OCI-LY1 (cell line): ENCODE measurements at regions not wholly inside any gene's neighbourhood (a gene's known extent, or its start where the extent isn't known, plus 50 kb on each side); places are given as distances from the start of the nearest gene placed in this dataset.

ENCODE experiments used
- H2AFZ ChIP-seq: fragments of 200-600 bp; sonication (generic), shearing (Covaris generic); 2 replicates; pipeline ENCODE4 v1.6.0; 2014; ENCODE audit warnings: antibody characterized with exemption, mild to moderate bottlenecking, low read length
- H3F3A ChIP-seq: fragments of 200-600 bp; sonication (generic), shearing (Covaris generic); 2 replicates; pipeline ENCODE4 v1.6.0; 2014; ENCODE audit warnings: mild to moderate bottlenecking, antibody characterized with exemption, low read length, moderate library complexity; ENCODE audit not compliant: insufficient read depth
- H3K27ac ChIP-seq: fragments of 200-600 bp; sonication (generic); 2 replicates; pipeline ENCODE4 v1.5.1; 2014; ENCODE audit warnings: low read length, mixed run types, mild to moderate bottlenecking, low read depth; ENCODE audit not compliant: poor library complexity, severe bottlenecking
- H3K27me3 ChIP-seq: fragments of 200-600 bp; sonication (generic); 2 replicates; pipeline ENCODE4 v1.6.0; 2014; ENCODE audit warnings: antibody characterized with exemption, mild to moderate bottlenecking, low read length, moderate library complexity; ENCODE audit not compliant: insufficient read depth
- H3K36me3 ChIP-seq: fragments of 200-600 bp; sonication (generic); 2 replicates; pipeline ENCODE4 v1.6.1; 2014; ENCODE audit warnings: mild to moderate bottlenecking, antibody characterized with exemption, low read length, moderate library complexity, mixed read lengths; ENCODE audit not compliant: insufficient read depth
- H3K4me1 ChIP-seq: fragments of 200-600 bp; sonication (generic); 2 replicates; pipeline ENCODE4 v1.5.1; 2014; ENCODE audit warnings: mild to moderate bottlenecking, low read length, moderate library complexity; ENCODE audit not compliant: insufficient read depth, severe bottlenecking
- H3K4me2 ChIP-seq: fragments of 200-600 bp; sonication (generic), shearing (Covaris generic); 2 replicates; pipeline ENCODE4 v1.6.1; 2014; ENCODE audit warnings: low read length
- H3K4me3 ChIP-seq: fragments of 200-600 bp; sonication (generic); 2 replicates; pipeline ENCODE4 v1.5.1; 2014; ENCODE audit warnings: low read length, low read depth, mild to moderate bottlenecking, mixed read lengths; ENCODE audit not compliant: poor library complexity, severe bottlenecking
- H3K79me2 ChIP-seq: fragments of 200-600 bp; shearing (Covaris generic); 2 replicates; pipeline ENCODE4 v1.6.1; 2016; ENCODE audit warnings: mixed run types, low read length, mixed read lengths; ENCODE audit not compliant: insufficient read depth
- H3K9ac ChIP-seq: fragments of 200-600 bp; sonication (generic), shearing (Covaris generic); 2 replicates; pipeline ENCODE4 v1.6.1; 2014; ENCODE audit warnings: mild to moderate bottlenecking, low read length, mixed read lengths
- H3K9me2 ChIP-seq: fragments of 200-600 bp; sonication (generic), shearing (Covaris generic); 2 replicates; pipeline ENCODE4 v1.6.1; 2014; ENCODE audit warnings: low read depth, mild to moderate bottlenecking, low read length, mixed read lengths
- H3K9me3 ChIP-seq: fragments of 200-600 bp; shearing (Covaris generic); 2 replicates; pipeline ENCODE4 v1.6.1; 2014; ENCODE audit warnings: low read length, mixed read lengths
- H4K20me1 ChIP-seq: fragments of 200-600 bp; sonication (generic), shearing (Covaris generic); 2 replicates; pipeline ENCODE4 v1.6.0; 2016; ENCODE audit warnings: mild to moderate bottlenecking, low read length; ENCODE audit not compliant: insufficient read depth
- EZH2 ChIP-seq: fragments of 200-600 bp; sonication (generic), shearing (Covaris generic); IDR thresholded peaks from 2 replicates; pipeline ENCODE4 v1.8.0; 2017; ENCODE audit warnings: borderline replicate concordance, mixed run types, mild to moderate bottlenecking, antibody characterized with exemption, low read length, moderate library complexity, mixed read lengths
- TF ChIP-seq, protein P1 (sequence below): fragments of 200-600 bp; sonication (generic), shearing (Covaris generic); IDR thresholded peaks from 2 replicates; pipeline ENCODE4 v1.5.1; 2017; ENCODE audit warnings: mild to moderate bottlenecking, antibody characterized with exemption, low read length, moderate library complexity, mixed read lengths

DNA sequence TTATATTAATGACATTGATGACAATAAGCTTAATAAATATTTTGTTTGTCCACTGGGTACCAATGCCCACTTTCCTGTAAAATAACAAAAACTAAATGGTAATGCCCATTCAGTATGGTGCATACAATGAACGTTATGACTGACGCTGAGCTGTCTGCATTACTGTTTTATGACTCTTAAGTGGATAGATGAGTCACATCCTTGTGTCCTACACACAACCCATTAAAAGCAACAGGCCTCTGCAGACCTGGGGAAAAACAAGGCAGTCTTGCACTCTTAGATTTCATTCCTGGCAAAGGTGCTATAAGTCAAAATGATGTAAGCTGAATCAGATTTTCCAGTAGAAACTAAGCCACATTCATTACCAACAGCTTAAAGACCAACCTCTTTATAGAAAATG lies 176.3 kb upstream of the TMEM45B start:
- Histone ChIP-seq H3F3A (no peaks in the 10 kb centered on the region), H3K27me3 (no peaks in the 10 kb centered on the region), H3K27ac (no peak overlapping the region), H3K4me3 (no peak overlapping the region), H3K36me3 (no peaks in the 10 kb centered on the region), H2AFZ (no peak overlapping the region), H3K79me2 (no peaks in the 10 kb centered on the region), H3K9me3 (no peaks in the 10 kb centered on the region), H3K4me1 (no peaks in the 10 kb centered on the region), H4K20me1 (no peaks in the 10 kb centered on the region), H3K9me2 (no peaks in the 10 kb centered on the region), H3K4me2 (no peak overlapping the region), H3K9ac (no peak overlapping the region)
- TF ChIP-seq, protein P1, sequence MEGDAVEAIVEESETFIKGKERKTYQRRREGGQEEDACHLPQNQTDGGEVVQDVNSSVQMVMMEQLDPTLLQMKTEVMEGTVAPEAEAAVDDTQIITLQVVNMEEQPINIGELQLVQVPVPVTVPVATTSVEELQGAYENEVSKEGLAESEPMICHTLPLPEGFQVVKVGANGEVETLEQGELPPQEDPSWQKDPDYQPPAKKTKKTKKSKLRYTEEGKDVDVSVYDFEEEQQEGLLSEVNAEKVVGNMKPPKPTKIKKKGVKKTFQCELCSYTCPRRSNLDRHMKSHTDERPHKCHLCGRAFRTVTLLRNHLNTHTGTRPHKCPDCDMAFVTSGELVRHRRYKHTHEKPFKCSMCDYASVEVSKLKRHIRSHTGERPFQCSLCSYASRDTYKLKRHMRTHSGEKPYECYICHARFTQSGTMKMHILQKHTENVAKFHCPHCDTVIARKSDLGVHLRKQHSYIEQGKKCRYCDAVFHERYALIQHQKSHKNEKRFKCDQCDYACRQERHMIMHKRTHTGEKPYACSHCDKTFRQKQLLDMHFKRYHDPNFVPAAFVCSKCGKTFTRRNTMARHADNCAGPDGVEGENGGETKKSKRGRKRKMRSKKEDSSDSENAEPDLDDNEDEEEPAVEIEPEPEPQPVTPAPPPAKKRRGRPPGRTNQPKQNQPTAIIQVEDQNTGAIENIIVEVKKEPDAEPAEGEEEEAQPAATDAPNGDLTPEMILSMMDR = no peak
- TF ChIP-seq EZH2 = no peak

DNA sequence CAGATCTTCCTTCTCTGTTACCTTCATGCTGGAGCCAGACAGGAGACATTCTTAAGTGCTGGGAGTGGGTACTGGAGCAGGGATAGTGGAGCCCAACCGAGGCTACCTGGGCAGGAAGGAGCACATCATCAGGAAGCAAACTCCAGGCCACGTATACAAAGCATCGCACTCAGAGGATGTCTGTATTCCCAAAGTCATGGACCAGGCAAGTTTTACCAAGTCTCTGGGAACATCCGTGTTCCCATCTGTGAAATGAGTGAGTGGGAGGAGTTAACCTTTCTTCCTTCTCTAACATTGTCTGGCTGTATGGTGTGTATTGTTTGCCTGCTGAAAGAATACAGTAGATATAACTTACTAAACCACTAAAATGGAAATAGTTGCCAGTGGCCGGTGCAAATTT lies 175.0 kb upstream of the TMEM45B start:
- Histone ChIP-seq H2AFZ (no peak overlapping the region), H3K4me3 (no peak overlapping the region), H3F3A (no peaks in the 10 kb centered on the region), H3K4me1 (no peaks in the 10 kb centered on the region), H3K79me2 (no peaks in the 10 kb centered on the region), H4K20me1 (no peaks in the 10 kb centered on the region), H3K9ac (no peak overlapping the region), H3K9me2 (no peaks in the 10 kb centered on the region), H3K4me2 (no peak overlapping the region), H3K27ac (no peak overlapping the region), H3K9me3 (no peaks in the 10 kb centered on the region), H3K36me3 (no peaks in the 10 kb centered on the region), H3K27me3 (no peaks in the 10 kb centered on the region)
- TF ChIP-seq, protein P1 = no peak
- TF ChIP-seq EZH2 = no peak

DNA sequence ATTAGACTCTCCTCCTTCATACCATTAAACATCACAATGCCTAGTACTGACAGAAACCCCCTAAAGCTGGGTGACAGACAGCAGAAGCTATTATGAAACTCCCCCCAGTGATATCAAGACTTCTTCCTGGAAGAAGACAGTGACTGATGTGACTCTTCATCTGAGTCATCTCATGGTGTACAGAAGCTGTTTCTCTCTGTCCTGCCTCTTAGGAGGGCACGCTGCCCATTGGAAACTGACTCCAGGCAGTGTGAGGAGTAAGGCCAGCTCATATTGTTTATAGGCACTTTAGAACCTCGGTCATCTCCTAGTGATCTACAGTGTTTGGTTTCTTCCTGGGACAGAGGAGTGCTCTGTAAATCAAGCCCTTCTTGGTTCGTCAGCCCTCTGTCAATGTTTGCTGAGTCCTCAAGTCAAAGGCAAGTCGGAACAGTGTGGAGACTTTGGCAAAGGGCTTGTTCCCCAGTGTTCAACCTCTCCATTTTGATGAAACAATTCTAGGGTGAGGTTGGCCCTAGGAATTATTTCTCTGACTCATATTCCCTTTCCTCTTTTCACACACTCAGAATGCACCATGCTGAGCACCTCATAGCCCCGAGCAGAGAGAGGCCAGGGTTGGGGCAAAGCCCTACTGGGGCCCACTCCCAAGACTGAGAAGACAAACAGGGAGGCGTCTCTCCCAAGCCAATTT lies 172.5 kb upstream of the TMEM45B start:
- Histone ChIP-seq H3K79me2 (no peaks in the 10 kb centered on the region), H3K9ac (no peak overlapping the region), H3F3A (no peaks in the 10 kb centered on the region), H3K27ac (no peak overlapping the region), H3K4me2 (no peak overlapping the region), H3K27me3 (no peaks in the 10 kb centered on the region), H3K36me3 (no peaks in the 10 kb centered on the region), H4K20me1 (no peaks in the 10 kb centered on the region), H3K4me1 (no peaks in the 10 kb centered on the region), H2AFZ (no peak overlapping the region), H3K9me2 (no peaks in the 10 kb centered on the region), H3K9me3 (no peaks in the 10 kb centered on the region), H3K4me3 (no peak overlapping the region)
- no peak for TF ChIP-seq EZH2
- TF ChIP-seq, protein P1 = no peak
